Nephron (organoid): ENCODE measurements at regions not wholly inside any gene's neighbourhood (a gene's known extent, or its start where the extent isn't known, plus 50 kb on each side); places are given as distances from the start of the nearest gene placed in this dataset.

Source experiments
- H3K27ac Mint-ChIP-seq, 3 experiments: 2 replicates each; pipeline ENCODE4 v1.8.0; 2020; ENCODE audit warnings: mixed read lengths in 3 of 3, mild to moderate bottlenecking in 2 of 3, moderate library complexity in 1 of 3
- H3K27me3 Mint-ChIP-seq: 2 replicates; pipeline ENCODE4 v1.8.0; 2021; ENCODE audit warnings: low read depth, mild to moderate bottlenecking, moderate library complexity, mixed read lengths
- H3K36me3 Mint-ChIP-seq: 2 replicates; pipeline ENCODE4 v1.8.0; 2020; ENCODE audit warnings: low read depth, mixed read lengths
- H3K4me1 Mint-ChIP-seq: 2 replicates; pipeline ENCODE4 v1.8.0; 2020; ENCODE audit warnings: mixed read lengths
- H3K4me3 Mint-ChIP-seq, 3 experiments: 2 replicates each; pipeline ENCODE4 v1.8.0; 2020; ENCODE audit warnings: mild to moderate bottlenecking in 3 of 3, mixed read lengths in 3 of 3, moderate library complexity in 2 of 3
- H3K9me3 Mint-ChIP-seq: 2 replicates; pipeline ENCODE4 v1.8.0; 2020; ENCODE audit warnings: mixed read lengths
- CTCF ChIP-seq, 3 experiments: fragments of 200-600 bp; sonication (generic); IDR thresholded peaks; one replicate each; pipeline ENCODE4 v1.5.0; 2021; ENCODE audit warnings: antibody characterized with exemption in 3 of 3; ENCODE audit not compliant: unreplicated experiment in 3 of 3

GRCh38 chr4:137692205-137692604 is 159.9 kb upstream of the PCDH18 start:
- no peak for TF ChIP-seq CTCF (IDR thresholded peaks at IDR 0.05; ENCODE audit: unreplicated experiment in 3 of 3)
- Mint-ChIP-seq H3K27me3 (no peaks in the 10 kb centered on the region), H3K9me3 (peaks cover 3% of the 10 kb centered on the region), H3K36me3 (no peaks in the 10 kb centered on the region), H3K4me1 (peaks cover 28% of the 10 kb centered on the region), H3K27ac (peak overlapping the region; percentile 14 to 74 (median 73)), H3K4me3 (no peak overlapping the region)

DNA sequence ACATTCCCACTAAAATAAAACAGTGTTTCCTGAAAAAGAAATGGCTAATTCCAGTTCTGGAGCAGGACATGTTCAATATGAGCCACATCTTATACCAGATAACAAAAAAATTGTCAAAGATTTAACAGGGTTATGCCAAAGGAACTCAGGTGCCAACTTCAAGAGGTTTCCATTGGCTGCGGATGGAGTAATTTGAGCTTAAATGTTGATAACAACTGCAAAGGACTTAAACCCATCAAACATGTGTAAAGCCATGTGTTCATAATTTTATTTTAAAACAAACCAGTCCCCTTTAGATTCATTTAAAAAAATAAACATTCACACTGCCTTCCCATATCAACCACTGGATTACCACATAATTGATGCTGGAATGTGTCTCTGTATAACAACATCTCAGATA is 156.4 kb upstream of the PCDH18 start:
- Mint-ChIP-seq H3K27ac (peak overlapping the region; percentile 19 to 39 (median 26)), H3K36me3 (no peaks in the 10 kb centered on the region), H3K4me1 (peaks cover 34% of the 10 kb centered on the region), H3K9me3 (peaks cover 7% of the 10 kb centered on the region), H3K4me3 (no peak overlapping the region), H3K27me3 (no peaks in the 10 kb centered on the region)
- no peak for TF ChIP-seq CTCF (IDR thresholded peaks at IDR 0.05; ENCODE audit: unreplicated experiment in 3 of 3)

DNA sequence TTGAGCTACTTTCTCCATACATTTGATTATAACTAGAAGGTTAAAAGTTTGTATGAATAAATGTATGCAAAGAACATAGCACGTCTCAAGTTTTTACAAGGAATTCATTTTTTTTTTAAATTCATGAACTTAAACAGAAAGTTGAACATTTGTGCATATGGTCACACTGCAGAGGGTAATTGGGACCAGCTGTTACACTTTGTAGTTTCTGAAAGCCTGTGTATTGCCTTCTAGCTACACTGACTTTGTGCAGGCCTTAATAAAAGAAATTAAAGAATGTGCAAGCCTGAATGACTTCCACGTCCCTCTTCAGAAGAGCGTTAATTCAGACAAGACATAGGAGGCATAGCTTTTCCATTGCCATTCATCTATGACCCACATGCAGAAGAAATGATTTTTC is 153.1 kb upstream of the PCDH18 start:
- H3K27me3 Mint-ChIP-seq = no peaks in the 10 kb centered on the region
- peaks cover 30% of the 10 kb centered on the region for H3K4me1 Mint-ChIP-seq
- peak overlapping the region in 1 of 3 experiments; percentile 19 for H3K4me3 Mint-ChIP-seq
- H3K36me3 Mint-ChIP-seq = no peaks in the 10 kb centered on the region
- H3K27ac Mint-ChIP-seq = peak overlapping the region; percentile 96 to 97 (median 96)
- peaks cover 7% of the 10 kb centered on the region for H3K9me3 Mint-ChIP-seq
- no peak for TF ChIP-seq CTCF (IDR thresholded peaks at IDR 0.05; ENCODE audit: unreplicated experiment in 3 of 3)

DNA sequence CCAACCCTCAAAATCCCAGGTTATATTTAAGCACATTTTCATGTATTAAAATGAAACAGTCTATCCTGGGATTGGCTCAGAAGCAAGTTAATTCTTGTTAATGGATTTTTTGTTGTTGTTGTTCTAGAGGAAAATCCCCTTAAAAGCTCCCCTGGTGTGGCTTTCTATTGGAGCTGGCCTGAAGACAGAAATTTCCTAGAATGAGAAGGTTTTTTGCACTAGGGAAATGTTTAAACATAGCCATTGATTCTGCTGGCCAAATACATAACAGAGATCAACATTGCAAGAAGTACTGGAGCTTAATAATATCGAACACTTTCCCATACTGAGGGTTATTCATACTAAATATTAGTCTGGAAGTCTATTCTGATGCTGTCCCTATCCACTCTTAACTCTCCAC is 148.8 kb upstream of the PCDH18 start:
- TF ChIP-seq CTCF (IDR thresholded peaks at IDR 0.05; ENCODE audit: unreplicated experiment in 3 of 3) = no peak
- Mint-ChIP-seq H3K4me3 (no peak overlapping the region), H3K27me3 (no peaks in the 10 kb centered on the region), H3K4me1 (peaks cover 15% of the 10 kb centered on the region), H3K27ac (peak overlapping the region; percentile 3 to 42 (median 10)), H3K9me3 (no peaks in the 10 kb centered on the region), H3K36me3 (no peaks in the 10 kb centered on the region)

DNA sequence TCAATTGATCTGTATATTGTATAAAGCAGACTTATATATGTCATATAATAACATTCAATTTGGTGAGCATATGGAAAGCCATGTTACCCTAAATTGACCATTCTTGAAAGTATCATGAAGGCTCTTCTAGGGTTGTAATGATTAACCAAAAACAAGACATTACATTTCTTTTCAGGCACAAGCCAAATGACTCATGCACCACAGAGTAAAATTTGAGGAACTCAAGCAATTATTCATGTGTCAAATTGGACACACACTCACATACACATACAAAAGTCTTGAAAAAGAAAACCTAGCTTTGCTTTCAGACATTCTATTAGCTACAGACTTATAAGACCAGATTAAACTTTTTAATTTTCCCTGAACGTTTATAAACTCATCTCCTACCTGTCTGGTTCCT is 146.5 kb upstream of the PCDH18 start:
- H3K9me3 Mint-ChIP-seq = no peaks in the 10 kb centered on the region
- no peak overlapping the region for H3K4me3 Mint-ChIP-seq
- TF ChIP-seq CTCF (IDR thresholded peaks at IDR 0.05; ENCODE audit: unreplicated experiment in 3 of 3) = no peak
- H3K27me3 Mint-ChIP-seq = no peaks in the 10 kb centered on the region
- H3K36me3 Mint-ChIP-seq = no peaks in the 10 kb centered on the region
- peaks cover 5% of the 10 kb centered on the region for H3K4me1 Mint-ChIP-seq
- H3K27ac Mint-ChIP-seq = no peak overlapping the region

DNA sequence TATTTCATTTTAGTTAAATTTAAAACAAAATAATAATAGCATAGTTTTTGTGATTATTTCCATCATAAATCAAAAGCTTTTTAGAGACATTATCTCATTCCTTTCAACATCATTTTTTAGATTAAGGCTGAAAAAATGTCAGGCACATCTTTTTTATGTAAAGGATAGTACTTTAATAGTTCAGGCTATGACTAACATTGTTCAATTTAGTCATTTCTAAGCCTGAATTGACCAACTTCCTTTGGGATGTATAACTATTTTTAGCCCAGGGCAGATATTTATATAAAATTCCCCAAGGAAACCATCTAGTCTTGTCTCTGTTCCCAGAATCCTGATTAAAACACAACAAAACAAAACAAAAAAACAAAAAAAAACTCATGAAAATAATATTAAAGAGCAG is 145.6 kb upstream of the PCDH18 start:
- H3K4me1 Mint-ChIP-seq = peaks cover 5% of the 10 kb centered on the region
- no peaks in the 10 kb centered on the region for H3K9me3 Mint-ChIP-seq
- TF ChIP-seq CTCF (IDR thresholded peaks at IDR 0.05; ENCODE audit: unreplicated experiment in 3 of 3) = no peak
- no peaks in the 10 kb centered on the region for H3K36me3 Mint-ChIP-seq
- no peak overlapping the region for H3K27ac Mint-ChIP-seq
- no peaks in the 10 kb centered on the region for H3K27me3 Mint-ChIP-seq
- no peak overlapping the region for H3K4me3 Mint-ChIP-seq
